GM12878 (cell line): ENCODE measurements at regions not wholly inside any gene's neighbourhood (a gene's known extent, or its start where the extent isn't known, plus 50 kb on each side); places are given as distances from the start of the nearest gene placed in this dataset.

Experiments used
- ATAC-seq: fragments of 200-7000 bp; cut with Tn5 transposase; 3 replicates; pipeline ENCODE4 v1.9.1; 2020; ENCODE audit warnings: mild to moderate bottlenecking, moderate library complexity
- BruUV-seq: library from RNA; stranded (reverse); fragments of 400-500 nt; replicated peaks from 2 replicates; lab custom pipeline; 2021; lab: Mats Ljungman, UMichigan
- CTCF ChIA-PET: fragments of 300-600 bp; sonication (Branson Sonifier 250); formaldehyde crosslinking; extraction: SDS; loops from one replicate; lab custom pipeline; 2021; ENCODE audit warnings: inconsistent platforms; lab: Yijun Ruan, JAX
- POLR2A ChIA-PET: fragments of 350-600 bp; formaldehyde crosslinking; extraction: SDS; loops from one replicate; lab custom pipeline; 2021; ENCODE audit warnings: inconsistent platforms; lab: Charles Lee
- RAD21 ChIA-PET: fragments of 300-600 bp; sonication (Branson Sonifier 250); formaldehyde crosslinking; loops from one replicate; lab custom pipeline; 2023; ENCODE audit warnings: antibody characterized with exemption; ENCODE audit not compliant: unreplicated experiment; lab: Charles Lee
- SMC1A ChIA-PET: fragments of 300-600 bp; sonication (Branson Sonifier 250); formaldehyde crosslinking; loops from one replicate; lab custom pipeline; 2023; ENCODE audit not compliant: unreplicated experiment, uncharacterized antibody; lab: Charles Lee
- DNase-seq: peaks from one replicate; pipeline ENCODE4 v3.0.0-alpha.2; 2011; ENCODE audit warnings: low read depth, low spot score
- FAIRE-seq: peaks from 3 replicates; lab custom pipeline; 2011; peaks lifted over from hg19 to GRCh38; lab: Jason Lieb, UNC
- H2AFZ ChIP-seq: 2 replicates; pipeline ENCODE4 v1.6.0; 2011; ENCODE audit warnings: low read depth, low read length, control low read depth; ENCODE audit not compliant: control insufficient read depth
- H3K27ac ChIP-seq: 2 replicates; pipeline ENCODE4 v1.5.1; 2011; ENCODE audit warnings: control low read depth; ENCODE audit not compliant: control insufficient read depth, insufficient read depth
- H3K27me3 ChIP-seq, 2 experiments: replicated peaks in 1 of 2; 2 replicates each; pipeline versions ENCODE4 v1.6.0 to v1.6.1; 2011; ENCODE audit warnings: low read length in 1 of 2; ENCODE audit not compliant: control insufficient read depth in 2 of 2, insufficient read depth in 2 of 2
- H3K36me3 ChIP-seq, 2 experiments: 2 replicates each; pipeline ENCODE4 v1.5.1; 2011; ENCODE audit warnings: low read length in 1 of 2; ENCODE audit not compliant: control insufficient read depth in 2 of 2, insufficient read depth in 2 of 2
- H3K4me1 ChIP-seq: 2 replicates; pipeline ENCODE4 v1.6.1; 2011; ENCODE audit warnings: mild to moderate bottlenecking, low read length, moderate library complexity, mixed read lengths; ENCODE audit not compliant: control insufficient read depth, insufficient read depth
- H3K4me2 ChIP-seq: 2 replicates; pipeline ENCODE4 v1.6.0; 2011; ENCODE audit warnings: control low read depth; ENCODE audit not compliant: control insufficient read depth, insufficient read depth
- H3K4me3 ChIP-seq: fragments of 200-600 bp; sonication (generic); 2 replicates; pipeline ENCODE4 v1.5.1; 2016
- H3K79me2 ChIP-seq: 2 replicates; pipeline ENCODE4 v1.6.0; 2011; ENCODE audit warnings: low read length; ENCODE audit not compliant: control insufficient read depth, insufficient read depth
- H3K9ac ChIP-seq: 2 replicates; pipeline ENCODE4 v1.8.0; 2011; ENCODE audit warnings: low read length, control low read depth, mixed read lengths; ENCODE audit not compliant: control insufficient read depth, insufficient read depth
- H3K9me3 ChIP-seq: replicated peaks from 3 replicates; pipeline ENCODE4 v1.5.1; 2011; ENCODE audit warnings: mild to moderate bottlenecking, low read length; ENCODE audit not compliant: control insufficient read depth, insufficient read depth
- H4K20me1 ChIP-seq: 2 replicates; pipeline ENCODE4 v1.6.0; 2011; ENCODE audit not compliant: control insufficient read depth, insufficient read depth
- BMI1 ChIP-seq: fragments of 450-650 bp; IDR thresholded peaks from 2 replicates; pipeline ENCODE4 v1.6.1; 2016; ENCODE audit warnings: mild to moderate bottlenecking, moderate library complexity, borderline replicate concordance
- E4F1 ChIP-seq: fragments of 450-650 bp; IDR thresholded peaks from 2 replicates; pipeline ENCODE4 v1.6.1; 2018; ENCODE audit warnings: borderline replicate concordance, mild to moderate bottlenecking; ENCODE audit not compliant: partially characterized antibody
- EED ChIP-seq: sonication (generic); IDR thresholded peaks from 2 replicates; pipeline ENCODE4 v1.6.1; 2016; ENCODE audit warnings: antibody characterized with exemption, low read depth
- HDGF ChIP-seq: fragments of 450-650 bp; IDR thresholded peaks from 2 replicates; pipeline ENCODE4 v1.6.1; 2016; ENCODE audit warnings: antibody characterized with exemption
- HSF1 ChIP-seq: fragments of 150-350 bp; IDR thresholded peaks from 2 replicates; pipeline ENCODE4 v1.6.1; 2014; ENCODE audit warnings: mild to moderate bottlenecking, low read depth, low read length
- IRF4 ChIP-seq: IDR thresholded peaks from 2 replicates; pipeline ENCODE4 v1.6.1; 2011; ENCODE audit warnings: low read depth, low read length
- MEF2A ChIP-seq: IDR thresholded peaks from 2 replicates; pipeline ENCODE4 v1.6.1; 2011; ENCODE audit warnings: low read depth, mild to moderate bottlenecking, low read length, moderate library complexity; ENCODE audit not compliant: insufficient read depth
- SKIL ChIP-seq: fragments of 450-650 bp; IDR thresholded peaks from 2 replicates; pipeline ENCODE4 v1.6.1; 2017; ENCODE audit warnings: mild to moderate bottlenecking, low read depth, inconsistent platforms; ENCODE audit not compliant: poor library complexity, severe bottlenecking
- SMAD5 ChIP-seq: IDR thresholded peaks from 2 replicates; pipeline ENCODE4 v1.6.1; 2016; ENCODE audit warnings: antibody characterized with exemption, low read depth
- SMC3 ChIP-seq: IDR thresholded peaks from 2 replicates; pipeline ENCODE4 v1.6.1; 2011; ENCODE audit warnings: low read length, improper control_type of control experiment, borderline replicate concordance
- SREBF1 ChIP-seq: IDR thresholded peaks from 2 replicates; pipeline ENCODE4 v1.6.1; 2012; ENCODE audit warnings: mild to moderate bottlenecking, low read length
- SREBF2 ChIP-seq: IDR thresholded peaks from 2 replicates; pipeline ENCODE4 v1.6.1; 2012; ENCODE audit warnings: mild to moderate bottlenecking, low read length
- USF2 ChIP-seq: IDR thresholded peaks from 2 replicates; pipeline ENCODE4 v1.6.1; 2011; ENCODE audit warnings: low read depth, low read length, improper control_type of control experiment, borderline replicate concordance
- WRNIP1 ChIP-seq: IDR thresholded peaks from 2 replicates; pipeline ENCODE4 v1.6.1; 2011; ENCODE audit warnings: low read depth, low read length, improper control_type of control experiment, borderline replicate concordance
- ZZZ3 ChIP-seq: IDR thresholded peaks from 2 replicates; pipeline ENCODE4 v1.6.1; 2011; ENCODE audit warnings: low read depth; ENCODE audit not compliant: control insufficient read depth, insufficient read length
- WGBS: methylation state at CpG from one replicate; pipeline ENCODE4 v1.1.6; 2016; ENCODE audit warnings: low lambda C conversion rate; ENCODE audit not compliant: insufficient replicate concordance, insufficient coverage; ENCODE audit errors: missing lambda C conversion rate; 5-methylcytosine and 5-hydroxymethylcytosine counted together
- in situ Hi-C: fragments of 300-500 bp; cut with MboI; formaldehyde crosslinking; loops from 9 replicates; pipeline ENCODE4 v1.14.3; 2018; ENCODE audit warnings: mixed read lengths
- intact Hi-C: fragments of 100-400 bp; cut with micrococcal nuclease; formaldehyde crosslinking; loops from one replicate; pipeline ENCODE4 v1.14.2; 2022; ENCODE audit not compliant: unreplicated experiment

- TF ChIP-seq SKIL (no peak), SREBF1 (no peak)
Measured at GRCh38 chr7:81013083-81013817, 94.4 kb upstream of the SEMA3C start (continued).

GRCh38 chr7:81008901-81009300 is 90.0 kb upstream of the SEMA3C start:
- H3K4me1 ChIP-seq = no peaks in the 10 kb centered on the region
- H3K36me3 ChIP-seq = no peaks in the 10 kb centered on the region
- no peaks in the 10 kb centered on the region for H4K20me1 ChIP-seq
- H2AFZ ChIP-seq = no peak overlapping the region
- ATAC-seq = no peak
- no peak overlapping the region for H3K4me3 ChIP-seq
- H3K9me3 ChIP-seq = no peaks in the 10 kb centered on the region
- POLR2A ChIA-PET = no interaction called here
- intact Hi-C loops = no loop called here
- no peaks in the 10 kb centered on the region for H3K27me3 ChIP-seq
- CTCF ChIA-PET = no interaction called here
- BruUV-seq = no TSS peak
- RAD21 ChIA-PET = no interaction called here
- H3K4me2 ChIP-seq = no peak overlapping the region
- no peak overlapping the region for H3K9ac ChIP-seq
- in situ Hi-C loops = no loop called here
- SMC1A ChIA-PET = interaction anchor here (1.0 kb wide), 1 partner anchor 41 kb away, joined by 3 read pairs; no protein-coding TSS in a partner anchor
- no peak for FAIRE-seq
- no peaks in the 10 kb centered on the region for H3K79me2 ChIP-seq
- no peak overlapping the region for H3K27ac ChIP-seq
- 2% methylated on average over 4 of the region's 4 CpGs for WGBS
- DNase-seq = no peak
- no peak for TF ChIP-seq IRF4
- TF ChIP-seq HSF1 = no peak
- TF ChIP-seq SMAD5 = no peak
- TF ChIP-seq WRNIP1 = no peak
- no peak for TF ChIP-seq USF2
- TF ChIP-seq SMC3 = no peak
- no peak for TF ChIP-seq SREBF2
- no peak for TF ChIP-seq EED
- no peak for TF ChIP-seq ZZZ3
- TF ChIP-seq HDGF = no peak
- TF ChIP-seq BMI1 = no peak
- TF ChIP-seq E4F1 = no peak
- TF ChIP-seq MEF2A = no peak
